ENCODE measurements at regions not wholly inside any gene's neighbourhood (a gene's known extent, or its start where the extent isn't known, plus 50 kb on each side); places are given as distances from the start of the nearest gene placed in this dataset.

- H3K27ac ChIP-seq = no peak overlapping the region
- TF ChIP-seq POLR2A (IDR thresholded peaks at IDR 0.05) (no peak), POLR2AphosphoS5 (IDR thresholded peaks at IDR 0.05) (no peak), CTCF (IDR thresholded peaks at IDR 0.05) (no peak), EP300 (IDR thresholded peaks at IDR 0.05) (no peak)
- ATAC-seq (ENCODE audit: low FRiP score in 2 of 2) (no peak), DNase-seq (no peak)
- H3K36me3 ChIP-seq = no peaks in the 10 kb centered on the region
- H3K4me3 ChIP-seq = no peak overlapping the region
- H3K4me1 ChIP-seq = no peaks in the 10 kb centered on the region
- 24 to 30% methylated on average over 5 of the region's 5 CpGs for WGBS, 2 donors
- H3K27me3 ChIP-seq = no peaks in the 10 kb centered on the region
- no peaks in the 10 kb centered on the region for H3K9me3 ChIP-seq
Measured at GRCh38 chr3:181313335-181313734, 323.8 kb upstream of the DNAJC19 start.

- WGBS, 2 donors = 32 to 46% methylated on average over 6 of the region's 6 CpGs
- no peaks in the 10 kb centered on the region for H3K36me3 ChIP-seq
- no peaks in the 10 kb centered on the region for H3K27me3 ChIP-seq
- TF ChIP-seq CTCF (IDR thresholded peaks at IDR 0.05) (no peak), POLR2A (IDR thresholded peaks at IDR 0.05) (no peak), POLR2AphosphoS5 (IDR thresholded peaks at IDR 0.05) (no peak), EP300 (IDR thresholded peaks at IDR 0.05) (no peak)
- H3K4me1 ChIP-seq = no peaks in the 10 kb centered on the region
- DNase-seq (no peak), ATAC-seq (ENCODE audit: low FRiP score in 2 of 2) (no peak)
- no peaks in the 10 kb centered on the region for H3K9me3 ChIP-seq
- H3K4me3 ChIP-seq = no peak overlapping the region
- H3K27ac ChIP-seq = no peak overlapping the region
Measured at GRCh38 chr3:181311186-181311585, 321.6 kb upstream of the DNAJC19 start.

GRCh38 chr3:181302960-181303359 is 313.4 kb upstream of the DNAJC19 start:
- Histone ChIP-seq H3K4me3 (no peak overlapping the region), H3K36me3 (no peaks in the 10 kb centered on the region), H3K27ac (no peak overlapping the region), H3K9me3 (no peaks in the 10 kb centered on the region), H3K4me1 (no peaks in the 10 kb centered on the region), H3K27me3 (no peaks in the 10 kb centered on the region)
- 75 to 86% methylated on average over 2 of the region's 2 CpGs for WGBS, 2 donors
- ATAC-seq (ENCODE audit: low FRiP score in 2 of 2) (no peak), DNase-seq (no peak)
- TF ChIP-seq POLR2AphosphoS5 (IDR thresholded peaks at IDR 0.05) (no peak), POLR2A (IDR thresholded peaks at IDR 0.05) (no peak), EP300 (IDR thresholded peaks at IDR 0.05) (no peak)

GRCh38 chr3:181300033-181300432 is 310.5 kb upstream of the DNAJC19 start:
- ATAC-seq (ENCODE audit: low FRiP score in 2 of 2) = no peak
- WGBS, 2 donors = 59 to 63% methylated on average over 2 of the region's 2 CpGs
- Histone ChIP-seq H3K4me3 (no peak overlapping the region), H3K27ac (no peak overlapping the region), H3K36me3 (no peaks in the 10 kb centered on the region), H3K9me3 (no peaks in the 10 kb centered on the region), H3K4me1 (no peaks in the 10 kb centered on the region), H3K27me3 (no peaks in the 10 kb centered on the region)
- DNase-seq = no peak
- TF ChIP-seq EP300 (IDR thresholded peaks at IDR 0.05) (no peak), CTCF (IDR thresholded peaks at IDR 0.05) (no peak), POLR2AphosphoS5 (IDR thresholded peaks at IDR 0.05) (no peak), POLR2A (IDR thresholded peaks at IDR 0.05) (no peak)

- Histone ChIP-seq H3K4me3 (no peak overlapping the region), H3K27me3 (no peaks in the 10 kb centered on the region), H3K36me3 (no peaks in the 10 kb centered on the region), H3K4me1 (no peaks in the 10 kb centered on the region), H3K9me3 (no peaks in the 10 kb centered on the region), H3K27ac (no peak overlapping the region)
- 87 to 94% methylated on average over 3 of the region's 3 CpGs for WGBS, 2 donors
- ATAC-seq (ENCODE audit: low FRiP score in 2 of 2) = no peak
- no peak for TF ChIP-seq POLR2AphosphoS5 (IDR thresholded peaks at IDR 0.05)
- DNase-seq = no peak
Measured at GRCh38 chr3:181298421-181298820, 308.9 kb upstream of the DNAJC19 start.

GRCh38 chr3:181292984-181293383 is 303.4 kb upstream of the DNAJC19 start:
- no peaks in the 10 kb centered on the region for H3K4me1 ChIP-seq
- TF ChIP-seq POLR2A (IDR thresholded peaks at IDR 0.05) = no peak
- TF ChIP-seq POLR2AphosphoS5 (IDR thresholded peaks at IDR 0.05) = no peak
- TF ChIP-seq EP300 (IDR thresholded peaks at IDR 0.05) = no peak
- no peak for TF ChIP-seq CTCF (IDR thresholded peaks at IDR 0.05)
- ATAC-seq (ENCODE audit: low FRiP score in 2 of 2) = no peak
- DNase-seq = no peak
- no peak overlapping the region for H3K4me3 ChIP-seq
- H3K27ac ChIP-seq = no peak overlapping the region
- 43 to 44% methylated on average over 1 of the region's 1 CpG for WGBS, 2 donors
- H3K9me3 ChIP-seq = no peaks in the 10 kb centered on the region
- no peaks in the 10 kb centered on the region for H3K27me3 ChIP-seq
- H3K36me3 ChIP-seq = no peaks in the 10 kb centered on the region

Measured in upper lobe of left lung (tissue), 6 donors.